C4-2B (cell line): ENCODE measurements at regions not wholly inside any gene's neighbourhood (a gene's known extent, or its start where the extent isn't known, plus 50 kb on each side); places are given as distances from the start of the nearest gene placed in this dataset.

Source experiments
- ZFX ChIP-seq: fragments of 450-650 bp; IDR thresholded peaks from 2 replicates; pipeline ENCODE4 v1.6.1; 2017
- TF ChIP-seq, protein P1 (sequence below): fragments of 450-650 bp; conservative IDR thresholded peaks from 2 replicates; pipeline ENCODE4 v1.5.1; 2017; ENCODE audit warnings: mild to moderate bottlenecking

GRCh38 chr14:26929361-26929760 is 331.5 kb upstream of the NOVA1 start:
- TF ChIP-seq, protein P1, sequence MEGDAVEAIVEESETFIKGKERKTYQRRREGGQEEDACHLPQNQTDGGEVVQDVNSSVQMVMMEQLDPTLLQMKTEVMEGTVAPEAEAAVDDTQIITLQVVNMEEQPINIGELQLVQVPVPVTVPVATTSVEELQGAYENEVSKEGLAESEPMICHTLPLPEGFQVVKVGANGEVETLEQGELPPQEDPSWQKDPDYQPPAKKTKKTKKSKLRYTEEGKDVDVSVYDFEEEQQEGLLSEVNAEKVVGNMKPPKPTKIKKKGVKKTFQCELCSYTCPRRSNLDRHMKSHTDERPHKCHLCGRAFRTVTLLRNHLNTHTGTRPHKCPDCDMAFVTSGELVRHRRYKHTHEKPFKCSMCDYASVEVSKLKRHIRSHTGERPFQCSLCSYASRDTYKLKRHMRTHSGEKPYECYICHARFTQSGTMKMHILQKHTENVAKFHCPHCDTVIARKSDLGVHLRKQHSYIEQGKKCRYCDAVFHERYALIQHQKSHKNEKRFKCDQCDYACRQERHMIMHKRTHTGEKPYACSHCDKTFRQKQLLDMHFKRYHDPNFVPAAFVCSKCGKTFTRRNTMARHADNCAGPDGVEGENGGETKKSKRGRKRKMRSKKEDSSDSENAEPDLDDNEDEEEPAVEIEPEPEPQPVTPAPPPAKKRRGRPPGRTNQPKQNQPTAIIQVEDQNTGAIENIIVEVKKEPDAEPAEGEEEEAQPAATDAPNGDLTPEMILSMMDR: no peak
- TF ChIP-seq ZFX: no peak
